HepG2 (cell line): ENCODE measurements at regions not wholly inside any gene's neighbourhood (a gene's known extent, or its start where the extent isn't known, plus 50 kb on each side); places are given as distances from the start of the nearest gene placed in this dataset.

Experiments used
- AGO2 ChIP-seq: fragments of 200-400 bp; formaldehyde crosslinking; optimal IDR thresholded peaks from 2 replicates; pipeline ENCODE3; 2017; ENCODE audit warnings: mild to moderate bottlenecking, low read depth, low read length, moderate library complexity
- BCL6 ChIP-seq: IDR thresholded peaks from 2 replicates; pipeline ENCODE4 v1.6.1; 2016; ENCODE audit warnings: missing genetic modification reagents, missing compliant biosample characterization
- FOXJ3 ChIP-seq: sonication (generic); formaldehyde crosslinking; IDR thresholded peaks from 2 replicates; pipeline ENCODE4 v1.4.0; 2020; ENCODE audit warnings: missing genetic modification reagents, mild to moderate bottlenecking, borderline replicate concordance
- FOXP1 ChIP-seq, 2 experiments: fragments of 450-650 bp in 1 of 2; IDR thresholded peaks; 2 replicates each; pipeline ENCODE4 v1.6.1; 2017 to 2018; ENCODE audit warnings: antibody characterized with exemption in 1 of 2
- GATAD1 ChIP-seq: IDR thresholded peaks from 2 replicates; pipeline ENCODE4 v1.6.1; 2016; ENCODE audit warnings: missing genetic modification reagents, missing compliant biosample characterization
- PTBP1 ChIP-seq: fragments of 200-400 bp; formaldehyde crosslinking; IDR thresholded peaks from 2 replicates; pipeline ENCODE4 v1.6.1; 2018; ENCODE audit warnings: low read length, low read depth; ENCODE audit not compliant: poor library complexity, severe bottlenecking
- RAD51 ChIP-seq: fragments of 450-650 bp; IDR thresholded peaks from 2 replicates; pipeline ENCODE4 v1.6.1; 2016; ENCODE audit warnings: borderline replicate concordance
- SOX13 ChIP-seq, 3 experiments: fragments of 450-650 bp in 1 of 3; sonication (generic) in 1 of 3; formaldehyde crosslinking in 1 of 3; IDR thresholded peaks in 2 of 3; conservative IDR thresholded peaks in 1 of 3; 2 replicates each; pipeline versions ENCODE4 v1.5.0 to v1.6.1; 2016 to 2020; ENCODE audit warnings: antibody characterized with exemption in 1 of 3, mild to moderate bottlenecking in 1 of 3, missing compliant biosample characterization in 1 of 3, missing genetic modification reagents in 1 of 3, moderate library complexity in 1 of 3
- ZBTB8A ChIP-seq: sonication (generic); formaldehyde crosslinking; IDR thresholded peaks from 2 replicates; pipeline ENCODE4 v1.4.0; 2020; ENCODE audit warnings: mild to moderate bottlenecking, low read depth, missing genetic modification reagents, borderline replicate concordance
- ZKSCAN8 ChIP-seq: IDR thresholded peaks from 2 replicates; pipeline ENCODE4 v1.6.1; 2016; ENCODE audit warnings: borderline replicate concordance, missing genetic modification reagents, missing compliant biosample characterization
- ZNF629 ChIP-seq: sonication (generic); formaldehyde crosslinking; conservative IDR thresholded peaks from 2 replicates; pipeline ENCODE4 v1.5.0; 2020; ENCODE audit warnings: missing genetic modification reagents
- ZNF652 ChIP-seq: IDR thresholded peaks from 2 replicates; pipeline ENCODE4 v1.6.1; 2016; ENCODE audit warnings: low read depth, borderline replicate concordance
- TF ChIP-seq, protein P1 (sequence below): sonication (generic); formaldehyde crosslinking; IDR thresholded peaks from 2 replicates; pipeline ENCODE4 v1.5.0; 2020; ENCODE audit warnings: mild to moderate bottlenecking, missing genetic modification reagents
- TF ChIP-seq, protein P2 (sequence below): sonication (generic); formaldehyde crosslinking; IDR thresholded peaks from 2 replicates; pipeline ENCODE4 v1.4.0; 2020; ENCODE audit warnings: missing genetic modification reagents
- TF ChIP-seq, protein P3 (sequence below): sonication (generic); formaldehyde crosslinking; IDR thresholded peaks from 2 replicates; pipeline ENCODE4 v1.4.0; 2020; ENCODE audit warnings: low read depth, missing genetic modification reagents
- TF ChIP-seq, protein P4 (sequence below): sonication (generic); formaldehyde crosslinking; IDR thresholded peaks from 2 replicates; pipeline ENCODE4 v1.4.0; 2020; ENCODE audit warnings: missing genetic modification reagents, low read depth, mild to moderate bottlenecking, borderline replicate concordance
- TF ChIP-seq, protein P5 (sequence below): sonication (generic); formaldehyde crosslinking; IDR thresholded peaks from 2 replicates; pipeline ENCODE4 v1.8.1; 2023; ENCODE audit warnings: mild to moderate bottlenecking, missing genetic modification reagents, borderline replicate concordance

DNA sequence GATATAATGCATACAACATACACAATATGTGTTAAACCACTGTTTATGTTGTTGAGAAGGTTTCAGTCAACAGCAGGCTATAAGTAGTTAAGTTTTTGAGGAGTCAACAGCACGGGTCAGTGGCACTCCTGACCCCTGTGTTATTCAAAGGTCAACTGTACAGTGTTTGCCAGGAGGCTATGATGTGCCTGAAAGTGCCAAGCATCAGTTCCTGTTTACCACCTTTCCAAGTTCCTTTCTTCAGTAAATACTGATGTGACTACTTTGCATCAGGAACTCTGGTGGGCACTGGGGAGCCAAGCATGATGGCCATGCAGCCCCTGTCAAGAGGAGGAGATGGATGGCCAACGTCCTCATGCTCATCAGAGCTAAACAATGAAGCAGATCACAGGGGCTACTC is 224.4 kb upstream of the EXOC2 start (continued):
- TF ChIP-seq, protein P1, sequence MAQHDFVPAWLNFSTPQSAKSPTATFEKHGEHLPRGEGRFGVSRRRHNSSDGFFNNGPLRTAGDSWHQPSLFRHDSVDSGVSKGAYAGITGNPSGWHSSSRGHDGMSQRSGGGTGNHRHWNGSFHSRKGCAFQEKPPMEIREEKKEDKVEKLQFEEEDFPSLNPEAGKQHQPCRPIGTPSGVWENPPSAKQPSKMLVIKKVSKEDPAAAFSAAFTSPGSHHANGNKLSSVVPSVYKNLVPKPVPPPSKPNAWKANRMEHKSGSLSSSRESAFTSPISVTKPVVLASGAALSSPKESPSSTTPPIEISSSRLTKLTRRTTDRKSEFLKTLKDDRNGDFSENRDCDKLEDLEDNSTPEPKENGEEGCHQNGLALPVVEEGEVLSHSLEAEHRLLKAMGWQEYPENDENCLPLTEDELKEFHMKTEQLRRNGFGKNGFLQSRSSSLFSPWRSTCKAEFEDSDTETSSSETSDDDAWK (CRISPR knock-in tag) = no peak
- TF ChIP-seq ZNF652 (CRISPR knock-in tag) = peak; percentile 80; the same call in 1 of the 2 replicates
- no peak for TF ChIP-seq FOXP1 (IDR thresholded peaks at IDR 0.05)
- TF ChIP-seq FOXP1 (CRISPR knock-in tag; IDR thresholded peaks at IDR 0.05) = peak; percentile 56; the same call in 1 of the 2 replicates
- no peak for TF ChIP-seq ZNF629 (CRISPR knock-in tag)
- TF ChIP-seq ZKSCAN8 = no peak
- TF ChIP-seq, protein P2, sequence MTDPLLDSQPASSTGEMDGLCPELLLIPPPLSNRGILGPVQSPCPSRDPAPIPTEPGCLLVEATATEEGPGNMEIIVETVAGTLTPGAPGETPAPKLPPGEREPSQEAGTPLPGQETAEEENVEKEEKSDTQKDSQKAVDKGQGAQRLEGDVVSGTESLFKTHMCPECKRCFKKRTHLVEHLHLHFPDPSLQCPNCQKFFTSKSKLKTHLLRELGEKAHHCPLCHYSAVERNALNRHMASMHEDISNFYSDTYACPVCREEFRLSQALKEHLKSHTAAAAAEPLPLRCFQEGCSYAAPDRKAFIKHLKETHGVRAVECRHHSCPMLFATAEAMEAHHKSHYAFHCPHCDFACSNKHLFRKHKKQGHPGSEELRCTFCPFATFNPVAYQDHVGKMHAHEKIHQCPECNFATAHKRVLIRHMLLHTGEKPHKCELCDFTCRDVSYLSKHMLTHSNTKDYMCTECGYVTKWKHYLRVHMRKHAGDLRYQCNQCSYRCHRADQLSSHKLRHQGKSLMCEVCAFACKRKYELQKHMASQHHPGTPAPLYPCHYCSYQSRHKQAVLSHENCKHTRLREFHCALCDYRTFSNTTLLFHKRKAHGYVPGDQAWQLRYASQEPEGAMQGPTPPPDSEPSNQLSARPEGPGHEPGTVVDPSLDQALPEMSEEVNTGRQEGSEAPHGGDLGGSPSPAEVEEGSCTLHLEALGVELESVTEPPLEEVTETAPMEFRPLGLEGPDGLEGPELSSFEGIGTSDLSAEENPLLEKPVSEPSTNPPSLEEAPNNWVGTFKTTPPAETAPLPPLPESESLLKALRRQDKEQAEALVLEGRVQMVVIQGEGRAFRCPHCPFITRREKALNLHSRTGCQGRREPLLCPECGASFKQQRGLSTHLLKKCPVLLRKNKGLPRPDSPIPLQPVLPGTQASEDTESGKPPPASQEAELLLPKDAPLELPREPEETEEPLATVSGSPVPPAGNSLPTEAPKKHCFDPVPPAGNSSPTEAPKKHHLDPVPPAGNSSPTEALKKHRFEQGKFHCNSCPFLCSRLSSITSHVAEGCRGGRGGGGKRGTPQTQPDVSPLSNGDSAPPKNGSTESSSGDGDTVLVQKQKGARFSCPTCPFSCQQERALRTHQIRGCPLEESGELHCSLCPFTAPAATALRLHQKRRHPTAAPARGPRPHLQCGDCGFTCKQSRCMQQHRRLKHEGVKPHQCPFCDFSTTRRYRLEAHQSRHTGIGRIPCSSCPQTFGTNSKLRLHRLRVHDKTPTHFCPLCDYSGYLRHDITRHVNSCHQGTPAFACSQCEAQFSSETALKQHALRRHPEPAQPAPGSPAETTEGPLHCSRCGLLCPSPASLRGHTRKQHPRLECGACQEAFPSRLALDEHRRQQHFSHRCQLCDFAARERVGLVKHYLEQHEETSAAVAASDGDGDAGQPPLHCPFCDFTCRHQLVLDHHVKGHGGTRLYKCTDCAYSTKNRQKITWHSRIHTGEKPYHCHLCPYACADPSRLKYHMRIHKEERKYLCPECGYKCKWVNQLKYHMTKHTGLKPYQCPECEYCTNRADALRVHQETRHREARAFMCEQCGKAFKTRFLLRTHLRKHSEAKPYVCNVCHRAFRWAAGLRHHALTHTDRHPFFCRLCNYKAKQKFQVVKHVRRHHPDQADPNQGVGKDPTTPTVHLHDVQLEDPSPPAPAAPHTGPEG (CRISPR knock-in tag) = no peak
- TF ChIP-seq, protein P3, sequence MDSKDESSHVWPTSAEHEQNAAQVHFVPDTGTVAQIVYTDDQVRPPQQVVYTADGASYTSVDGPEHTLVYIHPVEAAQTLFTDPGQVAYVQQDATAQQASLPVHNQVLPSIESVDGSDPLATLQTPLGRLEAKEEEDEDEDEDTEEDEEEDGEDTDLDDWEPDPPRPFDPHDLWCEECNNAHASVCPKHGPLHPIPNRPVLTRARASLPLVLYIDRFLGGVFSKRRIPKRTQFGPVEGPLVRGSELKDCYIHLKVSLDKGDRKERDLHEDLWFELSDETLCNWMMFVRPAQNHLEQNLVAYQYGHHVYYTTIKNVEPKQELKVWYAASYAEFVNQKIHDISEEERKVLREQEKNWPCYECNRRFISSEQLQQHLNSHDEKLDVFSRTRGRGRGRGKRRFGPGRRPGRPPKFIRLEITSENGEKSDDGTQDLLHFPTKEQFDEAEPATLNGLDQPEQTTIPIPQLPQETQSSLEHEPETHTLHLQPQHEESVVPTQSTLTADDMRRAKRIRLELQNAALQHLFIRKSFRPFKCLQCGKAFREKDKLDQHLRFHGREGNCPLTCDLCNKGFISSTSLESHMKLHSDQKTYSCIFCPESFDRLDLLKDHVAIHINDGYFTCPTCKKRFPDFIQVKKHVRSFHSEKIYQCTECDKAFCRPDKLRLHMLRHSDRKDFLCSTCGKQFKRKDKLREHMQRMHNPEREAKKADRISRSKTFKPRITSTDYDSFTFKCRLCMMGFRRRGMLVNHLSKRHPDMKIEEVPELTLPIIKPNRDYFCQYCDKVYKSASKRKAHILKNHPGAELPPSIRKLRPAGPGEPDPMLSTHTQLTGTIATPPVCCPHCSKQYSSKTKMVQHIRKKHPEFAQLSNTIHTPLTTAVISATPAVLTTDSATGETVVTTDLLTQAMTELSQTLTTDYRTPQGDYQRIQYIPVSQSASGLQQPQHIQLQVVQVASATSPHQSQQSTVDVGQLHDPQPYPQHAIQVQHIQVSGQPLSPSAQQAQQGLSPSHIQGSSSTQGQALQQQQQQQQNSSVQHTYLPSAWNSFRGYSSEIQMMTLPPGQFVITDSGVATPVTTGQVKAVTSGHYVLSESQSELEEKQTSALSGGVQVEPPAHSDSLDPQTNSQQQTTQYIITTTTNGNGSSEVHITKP (CRISPR knock-in tag) = no peak
- TF ChIP-seq, protein P4, sequence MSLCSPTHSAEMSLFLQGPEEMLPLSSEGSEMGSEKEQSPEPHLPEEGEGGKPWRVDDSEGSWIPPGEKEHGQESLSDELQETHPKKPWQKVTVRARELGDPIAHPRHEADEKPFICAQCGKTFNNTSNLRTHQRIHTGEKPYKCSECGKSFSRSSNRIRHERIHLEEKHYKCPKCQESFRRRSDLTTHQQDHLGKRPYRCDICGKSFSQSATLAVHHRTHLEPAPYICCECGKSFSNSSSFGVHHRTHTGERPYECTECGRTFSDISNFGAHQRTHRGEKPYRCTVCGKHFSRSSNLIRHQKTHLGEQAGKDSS (CRISPR knock-in tag) = no peak
- no peak for TF ChIP-seq AGO2
- no peak for TF ChIP-seq PTBP1
- no peak for TF ChIP-seq SOX13 (IDR thresholded peaks at IDR 0.05)
- peak in 1 of 2 experiments; percentile 39; a peak in 1 of 4 replicates for TF ChIP-seq SOX13 (CRISPR knock-in tag; conservative IDR thresholded peaks at IDR 0.05 in 1 of 2, IDR thresholded peaks at IDR 0.05 in 1 of 2)
- no peak for TF ChIP-seq GATAD1 (CRISPR knock-in tag)
- TF ChIP-seq RAD51 = no peak
- TF ChIP-seq ZBTB8A (CRISPR knock-in tag) = no peak
- TF ChIP-seq FOXJ3 (CRISPR knock-in tag) = no peak
- TF ChIP-seq BCL6 (CRISPR knock-in tag) = peak; percentile 49
- TF ChIP-seq, protein P5, sequence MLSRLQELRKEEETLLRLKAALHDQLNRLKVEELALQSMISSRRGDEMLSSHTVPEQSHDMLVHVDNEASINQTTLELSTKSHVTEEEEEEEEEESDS = no peak
